Smooth muscle cell (in vitro differentiated cells): ENCODE measurements at regions not wholly inside any gene's neighbourhood (a gene's known extent, or its start where the extent isn't known, plus 50 kb on each side); places are given as distances from the start of the nearest gene placed in this dataset.

Source experiments
- DNase-seq: peaks from one replicate; lab custom pipeline; 2025; ENCODE audit not compliant: unreplicated experiment; lab: John Stamatoyannopoulos, UW
- H2AFZ ChIP-seq: fragments of 200-600 bp; sonication (generic); 2 replicates; pipeline ENCODE4 v1.6.0; 2016; ENCODE audit warnings: antibody characterized with exemption, low read depth, mild to moderate bottlenecking
- H3F3A ChIP-seq: fragments of 200-600 bp; sonication (generic); 2 replicates; pipeline ENCODE4 v1.6.0; 2017; ENCODE audit warnings: antibody characterized with exemption, low read depth
- H3K27ac ChIP-seq: fragments of 200-600 bp; sonication (generic); 2 replicates; pipeline ENCODE4 v1.5.1; 2016; ENCODE audit warnings: low read depth, mild to moderate bottlenecking
- H3K27me3 ChIP-seq: fragments of 200-600 bp; sonication (generic); 2 replicates; pipeline ENCODE4 v1.6.1; 2016; ENCODE audit warnings: low read depth, mild to moderate bottlenecking
- H3K36me3 ChIP-seq: fragments of 200-600 bp; sonication (generic); 2 replicates; pipeline ENCODE4 v1.5.1; 2016; ENCODE audit warnings: low read depth
- H3K4me1 ChIP-seq: fragments of 200-600 bp; sonication (generic); 2 replicates; pipeline ENCODE4 v1.5.1; 2016; ENCODE audit warnings: low read depth
- H3K4me2 ChIP-seq: fragments of 200-600 bp; sonication (generic); 2 replicates; pipeline ENCODE4 v1.6.0; 2016; ENCODE audit warnings: mild to moderate bottlenecking
- H3K4me3 ChIP-seq: fragments of 200-600 bp; sonication (generic); 2 replicates; pipeline ENCODE4 v1.5.1; 2016; ENCODE audit warnings: mild to moderate bottlenecking
- H3K79me2 ChIP-seq: fragments of 200-600 bp; sonication (generic); 2 replicates; pipeline ENCODE4 v1.6.0; 2016; ENCODE audit warnings: low read depth, mild to moderate bottlenecking
- H3K9ac ChIP-seq: fragments of 200-600 bp; sonication (generic); 2 replicates; pipeline ENCODE4 v1.6.0; 2016; ENCODE audit warnings: low read depth
- H3K9me3 ChIP-seq: fragments of 200-600 bp; sonication (generic); replicated peaks from 2 replicates; pipeline ENCODE4 v1.5.1; 2016; ENCODE audit warnings: low read depth
- H4K20me1 ChIP-seq: fragments of 200-600 bp; sonication (generic); 2 replicates; pipeline ENCODE4 v1.6.0; 2016; ENCODE audit warnings: low read depth
- WGBS: methylation state at CpG from one replicate; pipeline ENCODE4 v1.1.7; 2016; ENCODE audit warnings: low lambda C conversion rate; 5-methylcytosine and 5-hydroxymethylcytosine counted together
- TF ChIP-seq, protein P1 (sequence below): fragments of 200-600 bp; sonication (generic); IDR thresholded peaks from 2 replicates; pipeline ENCODE4 v1.5.1; 2017; ENCODE audit warnings: borderline replicate concordance, mild to moderate bottlenecking, antibody characterized with exemption; ENCODE audit not compliant: insufficient read depth, poor library complexity, severe bottlenecking

DNA sequence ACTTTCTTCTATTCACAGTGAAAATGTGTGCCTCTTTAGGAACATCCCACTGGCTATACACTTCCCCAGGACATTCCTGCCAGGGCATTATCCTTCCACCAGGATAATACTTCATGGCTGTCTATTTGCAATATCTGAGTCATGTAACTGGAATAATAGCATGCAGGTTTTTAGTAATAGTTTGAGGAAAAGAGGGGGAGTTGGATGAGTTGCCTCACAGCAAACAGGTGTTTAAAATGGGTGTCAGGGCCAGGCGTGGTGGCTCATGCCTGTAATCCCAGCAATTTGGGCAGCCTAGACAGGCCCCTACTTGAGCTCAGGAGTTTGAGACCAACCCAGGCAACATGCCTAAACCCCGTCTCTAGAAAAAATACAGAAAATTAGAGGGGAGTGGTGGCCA, 585.9 kb downstream of the DIPK2A start:
- H3K36me3 ChIP-seq: no peaks in the 10 kb centered on the region
- no peak overlapping the region for H3K9ac ChIP-seq
- H4K20me1 ChIP-seq: no peaks in the 10 kb centered on the region
- TF ChIP-seq, protein P1, sequence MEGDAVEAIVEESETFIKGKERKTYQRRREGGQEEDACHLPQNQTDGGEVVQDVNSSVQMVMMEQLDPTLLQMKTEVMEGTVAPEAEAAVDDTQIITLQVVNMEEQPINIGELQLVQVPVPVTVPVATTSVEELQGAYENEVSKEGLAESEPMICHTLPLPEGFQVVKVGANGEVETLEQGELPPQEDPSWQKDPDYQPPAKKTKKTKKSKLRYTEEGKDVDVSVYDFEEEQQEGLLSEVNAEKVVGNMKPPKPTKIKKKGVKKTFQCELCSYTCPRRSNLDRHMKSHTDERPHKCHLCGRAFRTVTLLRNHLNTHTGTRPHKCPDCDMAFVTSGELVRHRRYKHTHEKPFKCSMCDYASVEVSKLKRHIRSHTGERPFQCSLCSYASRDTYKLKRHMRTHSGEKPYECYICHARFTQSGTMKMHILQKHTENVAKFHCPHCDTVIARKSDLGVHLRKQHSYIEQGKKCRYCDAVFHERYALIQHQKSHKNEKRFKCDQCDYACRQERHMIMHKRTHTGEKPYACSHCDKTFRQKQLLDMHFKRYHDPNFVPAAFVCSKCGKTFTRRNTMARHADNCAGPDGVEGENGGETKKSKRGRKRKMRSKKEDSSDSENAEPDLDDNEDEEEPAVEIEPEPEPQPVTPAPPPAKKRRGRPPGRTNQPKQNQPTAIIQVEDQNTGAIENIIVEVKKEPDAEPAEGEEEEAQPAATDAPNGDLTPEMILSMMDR: no peak
- no peak overlapping the region for H3K27ac ChIP-seq
- H3K4me3 ChIP-seq: no peak overlapping the region
- WGBS: 84% methylated on average over 2 of the region's 2 CpGs
- no peak overlapping the region for H3K4me2 ChIP-seq
- H3F3A ChIP-seq: peaks cover 5% of the 10 kb centered on the region
- H3K27me3 ChIP-seq: no peaks in the 10 kb centered on the region
- no peaks in the 10 kb centered on the region for H3K9me3 ChIP-seq
- no peak overlapping the region for H2AFZ ChIP-seq
- DNase-seq: no peak
- no peaks in the 10 kb centered on the region for H3K79me2 ChIP-seq
- H3K4me1 ChIP-seq: peaks cover 19% of the 10 kb centered on the region

DNA sequence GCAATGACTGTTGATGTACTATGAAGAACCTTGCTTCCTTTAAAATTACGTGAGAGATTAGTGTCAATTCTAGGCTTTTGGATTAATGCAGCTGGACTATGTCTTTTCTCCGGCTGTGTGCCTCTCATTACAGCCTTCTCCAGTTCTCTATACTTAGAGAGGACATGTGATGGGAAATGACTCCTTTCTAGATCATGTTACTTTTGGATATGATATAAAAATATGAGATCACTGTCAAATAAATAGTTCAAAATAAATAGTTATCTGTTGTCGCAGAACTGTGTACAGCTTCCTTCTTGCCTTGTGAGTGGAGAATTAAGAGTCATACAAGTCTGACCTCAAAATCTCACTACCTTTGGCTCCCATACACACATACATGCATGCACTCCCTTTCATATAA, 592.4 kb downstream of the DIPK2A start:
- H3K9me3 ChIP-seq: no peaks in the 10 kb centered on the region
- H3K36me3 ChIP-seq: no peaks in the 10 kb centered on the region
- H4K20me1 ChIP-seq: no peaks in the 10 kb centered on the region
- TF ChIP-seq, protein P1: no peak
- DNase-seq: no peak
- H3K27me3 ChIP-seq: no peaks in the 10 kb centered on the region
- 86% methylated on average over 3 of the region's 3 CpGs for WGBS
- no peak overlapping the region for H3K27ac ChIP-seq
- H3K79me2 ChIP-seq: no peaks in the 10 kb centered on the region
- H3K4me2 ChIP-seq: no peak overlapping the region
- no peak overlapping the region for H2AFZ ChIP-seq
- H3K4me3 ChIP-seq: no peak overlapping the region
- no peaks in the 10 kb centered on the region for H3F3A ChIP-seq
- no peaks in the 10 kb centered on the region for H3K4me1 ChIP-seq
- no peak overlapping the region for H3K9ac ChIP-seq

DNA sequence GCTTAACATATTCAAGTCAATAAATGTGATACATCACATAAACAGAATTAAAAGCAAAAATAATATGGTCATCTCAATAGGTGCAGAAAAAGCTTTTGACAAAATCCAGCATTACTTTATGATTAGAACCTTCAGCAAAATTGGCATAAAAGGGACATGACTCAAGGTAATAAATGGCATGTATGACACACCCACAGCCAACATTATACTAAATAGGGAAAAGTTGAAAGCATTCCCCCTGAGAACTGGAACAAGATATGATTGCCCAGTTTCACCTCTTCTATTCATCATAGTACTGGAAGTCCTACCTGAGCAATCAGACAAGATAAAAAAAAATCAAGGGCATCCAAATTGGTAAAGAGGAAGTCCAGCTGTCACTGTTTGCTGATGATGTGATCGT, 594.7 kb downstream of the DIPK2A start:
- Histone ChIP-seq H3K27me3 (no peaks in the 10 kb centered on the region), H3K9ac (no peak overlapping the region), H3K4me1 (no peaks in the 10 kb centered on the region), H3K9me3 (no peaks in the 10 kb centered on the region), H2AFZ (no peak overlapping the region), H3F3A (no peaks in the 10 kb centered on the region), H3K36me3 (no peaks in the 10 kb centered on the region), H3K4me3 (no peak overlapping the region), H4K20me1 (no peaks in the 10 kb centered on the region), H3K4me2 (no peak overlapping the region), H3K27ac (no peak overlapping the region), H3K79me2 (no peaks in the 10 kb centered on the region)
- TF ChIP-seq, protein P1: no peak
- no peak for DNase-seq
- WGBS: 96% methylated on average over 1 of the region's 1 CpG

DNA sequence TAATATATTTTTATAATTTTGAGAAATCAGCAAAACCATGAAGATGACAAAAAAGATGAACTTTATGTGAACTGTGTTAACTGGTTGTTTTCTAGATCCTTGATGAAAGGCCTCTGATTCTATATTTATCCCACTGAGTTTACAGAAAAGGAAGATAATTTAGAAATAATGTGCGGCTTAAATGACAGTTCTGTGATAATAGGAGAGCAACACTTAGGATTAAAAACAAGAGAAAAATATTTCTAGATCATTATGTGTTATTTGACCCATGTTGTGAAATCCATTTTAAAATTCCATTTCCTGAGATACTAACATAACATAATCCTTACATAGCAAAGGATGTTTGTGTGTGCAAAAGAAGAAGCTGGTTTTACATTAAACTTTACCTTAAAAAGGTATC, 598.0 kb downstream of the DIPK2A start:
- Histone ChIP-seq H2AFZ (no peak overlapping the region), H3K9me3 (no peaks in the 10 kb centered on the region), H3K27ac (no peak overlapping the region), H3K4me1 (no peaks in the 10 kb centered on the region), H3F3A (no peaks in the 10 kb centered on the region), H3K9ac (no peak overlapping the region), H3K4me3 (no peak overlapping the region), H3K27me3 (no peaks in the 10 kb centered on the region), H3K36me3 (no peaks in the 10 kb centered on the region), H4K20me1 (no peaks in the 10 kb centered on the region), H3K4me2 (no peak overlapping the region), H3K79me2 (no peaks in the 10 kb centered on the region)
- TF ChIP-seq, protein P1: no peak
- WGBS: 95% methylated on average over 1 of the region's 1 CpG
- no peak for DNase-seq
